Hindlimb muscle (tissue), 1 donor: ENCODE measurements at regions not wholly inside any gene's neighbourhood (a gene's known extent, or its start where the extent isn't known, plus 50 kb on each side); places are given as distances from the start of the nearest gene placed in this dataset.
"Not testable (repeated sequence)": the region's sequence is repeated elsewhere in the genome, so short reads cannot be mapped to it uniquely, and the experiment has no call there.

Experiments used
- DNase-seq: peaks from one replicate; pipeline ENCODE4 v3.0.0-alpha.2; 2013

- DNase-seq: no peak
Measured at GRCh38 chr10:83994325-83994724, 145.0 kb upstream of the GHITM start.

DNA sequence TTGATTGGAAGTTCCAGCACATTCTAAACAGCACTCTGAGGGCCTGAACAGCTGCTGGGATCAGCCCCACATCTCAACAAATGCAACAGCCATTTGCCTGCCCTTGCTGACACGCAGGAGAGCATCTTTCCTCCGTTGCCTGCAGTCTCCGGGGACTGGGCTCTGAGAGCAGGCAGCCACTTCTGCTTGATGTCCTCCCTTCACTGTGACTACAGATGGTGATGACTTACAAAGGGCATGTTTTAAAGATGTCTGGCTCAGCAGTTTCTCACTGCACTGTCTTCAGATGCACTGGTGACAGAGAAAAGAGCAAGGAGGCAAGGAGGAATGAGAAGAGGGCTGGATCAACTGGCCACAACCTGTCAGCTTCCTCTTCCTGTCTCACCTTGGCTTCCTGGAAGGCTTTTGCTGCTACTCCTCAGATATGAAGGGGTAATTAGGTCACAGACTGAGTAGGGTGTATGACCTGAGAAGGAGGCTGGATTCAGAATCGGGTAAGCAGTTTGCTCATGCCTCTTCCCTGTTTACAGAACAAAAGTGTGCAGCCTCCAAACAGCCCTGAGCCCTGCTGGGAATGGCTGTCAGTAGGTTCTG is 143.5 kb upstream of the GHITM start:
- DNase-seq: no peak

- DNase-seq: no peak
Measured at GRCh38 chr10:84004221-84004620, 135.1 kb upstream of the GHITM start.

DNA sequence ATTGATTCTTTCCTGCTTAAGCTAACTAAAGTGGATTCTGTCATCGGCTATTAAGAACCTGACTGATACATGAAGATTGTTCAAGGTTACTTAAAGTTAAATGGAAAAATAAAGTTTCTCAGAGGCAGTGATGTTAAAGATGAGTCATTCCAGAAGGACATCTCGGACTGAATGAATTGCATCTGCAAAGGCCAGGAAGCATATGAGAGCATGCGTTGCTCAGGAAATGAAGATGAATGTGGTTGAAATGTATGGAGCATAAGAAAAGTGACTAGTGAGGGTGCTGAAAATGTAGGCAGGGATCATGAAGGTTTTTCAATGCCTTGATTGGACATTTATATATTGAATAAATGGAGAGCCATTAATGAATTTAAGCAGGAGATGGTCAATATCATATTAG is 133.9 kb upstream of the GHITM start:
- no peak for DNase-seq

- no peak for DNase-seq
Measured at GRCh38 chr10:84007482-84007881, 131.8 kb upstream of the GHITM start.

DNA sequence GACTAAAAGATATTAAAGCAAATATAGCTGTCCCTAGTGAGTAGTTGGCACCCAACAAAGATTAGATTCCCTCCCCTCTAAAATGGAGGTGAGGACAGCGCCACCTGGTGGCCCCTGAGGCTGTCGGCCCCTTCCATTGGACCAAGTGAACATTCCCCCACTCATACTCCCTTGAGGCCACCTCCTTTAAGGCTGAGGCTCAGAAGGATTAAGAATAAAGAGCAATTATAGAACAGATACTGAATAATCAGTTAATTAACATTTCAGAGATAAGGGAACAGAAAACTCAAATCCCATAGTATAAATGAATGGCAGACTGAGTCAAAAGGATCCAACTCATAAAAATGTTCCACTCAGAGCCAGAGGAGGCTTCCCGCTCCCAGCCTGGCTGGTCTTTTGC is 130.4 kb upstream of the GHITM start:
- DNase-seq: no peak

- DNase-seq: no peak
Measured at GRCh38 chr10:84012431-84012830, 126.9 kb upstream of the GHITM start.

DNA sequence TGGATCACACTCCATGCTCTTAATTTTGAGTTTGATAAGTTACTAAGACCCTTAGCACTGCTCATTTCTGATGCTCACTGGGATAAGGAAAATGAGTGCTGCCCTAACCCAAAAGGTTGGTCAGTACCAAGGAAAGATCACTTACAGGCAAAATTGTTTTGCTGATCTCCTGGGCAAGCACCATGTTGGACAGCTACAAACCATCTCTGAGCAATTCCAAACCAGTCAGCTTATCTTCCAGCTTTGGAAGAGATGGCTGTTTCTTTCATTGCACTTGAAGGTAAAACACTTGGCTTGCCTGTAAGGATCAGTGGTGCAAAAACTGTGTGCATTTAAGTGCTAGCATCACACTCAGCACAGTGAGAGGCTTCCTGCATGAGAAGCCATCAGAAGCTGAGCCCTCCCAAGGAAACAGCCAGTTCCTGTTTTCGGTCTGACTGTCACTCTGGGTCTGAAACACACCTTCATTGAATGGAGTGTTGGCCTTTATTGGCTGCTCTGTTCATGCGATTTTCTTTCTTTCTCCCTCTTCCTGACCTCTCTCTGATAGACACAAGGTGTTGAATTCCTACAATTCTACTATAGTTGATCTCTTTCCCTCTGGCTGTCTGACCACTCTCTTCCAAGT is 126.4 kb upstream of the GHITM start:
- no peak for DNase-seq

DNA sequence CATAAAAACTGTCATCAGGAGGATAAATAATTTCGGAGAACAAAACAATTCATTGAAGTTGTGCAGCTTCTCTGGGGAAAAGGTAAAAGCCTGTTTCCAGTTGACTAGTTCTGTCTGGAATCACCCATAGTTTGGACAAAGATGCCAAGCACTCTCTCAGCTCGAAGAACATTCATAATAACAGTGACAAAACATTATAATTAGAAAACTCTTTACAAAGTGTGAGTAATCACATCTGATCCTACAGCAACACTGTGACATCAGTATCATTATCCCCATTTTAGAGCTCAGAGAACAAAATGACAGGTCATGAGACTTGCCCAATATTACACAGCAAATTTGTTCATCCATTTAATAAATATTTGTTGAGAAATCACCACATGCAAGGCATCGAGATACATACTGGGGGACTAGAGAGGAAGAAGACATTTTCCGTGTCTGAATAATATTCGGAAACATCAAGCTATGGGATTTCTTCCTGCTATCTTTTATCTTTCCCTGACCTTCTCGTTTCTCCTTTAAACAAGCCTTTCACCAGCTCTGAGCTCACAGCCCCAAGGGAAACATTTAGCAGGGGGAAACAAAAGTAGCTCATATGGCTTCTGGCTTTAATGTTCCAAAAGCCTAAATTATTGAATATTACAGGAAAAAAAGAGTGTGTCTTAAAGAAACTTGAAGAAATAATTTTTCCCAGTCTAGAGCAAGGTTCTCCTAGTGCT is 123.3 kb upstream of the GHITM start:
- no peak for DNase-seq

DNA sequence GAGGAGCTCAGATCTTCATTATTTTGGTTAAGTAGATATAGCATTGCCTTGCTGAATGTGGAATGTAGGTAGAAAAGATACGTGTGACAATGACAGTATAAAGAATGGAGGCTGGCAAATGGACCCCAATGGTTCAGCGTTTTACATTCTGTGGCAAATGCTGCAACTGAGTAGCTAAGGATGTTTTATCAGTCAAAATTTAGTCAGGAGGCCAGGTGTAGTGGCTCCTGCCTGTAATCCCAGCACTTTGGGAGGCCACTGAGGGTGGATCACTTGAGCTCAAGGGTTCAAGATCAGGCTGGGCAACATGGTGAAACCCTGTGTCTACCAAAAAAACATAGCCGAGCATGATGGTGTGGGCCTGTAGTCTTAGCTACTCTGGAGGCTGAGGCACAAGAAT is 120.5 kb upstream of the GHITM start:
- no peak for DNase-seq

DNA sequence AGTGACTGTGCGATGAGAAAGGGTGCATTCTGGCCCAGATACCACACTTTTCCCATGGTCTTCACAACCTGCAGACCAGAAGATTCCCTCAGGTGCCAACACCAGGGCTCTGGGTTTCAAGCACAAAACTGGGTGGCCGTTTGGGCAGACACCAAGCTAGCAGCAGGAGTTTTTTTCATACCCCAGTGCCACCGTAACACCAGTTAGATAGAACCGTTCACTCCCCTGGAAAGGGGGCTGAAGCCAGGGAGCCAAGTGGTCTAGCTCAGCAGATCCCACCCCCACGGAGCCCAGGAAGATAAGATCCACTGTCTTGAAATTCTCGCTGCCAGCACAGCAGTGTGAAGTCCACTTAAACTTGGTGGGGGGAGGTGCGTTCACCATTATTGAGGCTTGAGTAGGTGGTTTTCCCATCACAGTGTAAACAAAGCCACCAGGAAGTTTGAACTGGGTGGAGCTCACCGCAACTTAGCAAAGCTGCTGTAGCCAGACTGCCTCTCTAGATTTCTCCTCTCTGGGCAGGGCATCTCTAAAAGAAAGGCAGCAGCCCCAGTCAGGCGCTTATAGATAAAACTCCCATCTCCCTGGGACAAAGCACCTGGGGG is 119.4 kb upstream of the GHITM start:
- DNase-seq: not testable (repeated sequence)

GRCh38 chr10:84026821-84027257 is 112.5 kb upstream of the GHITM start:
- DNase-seq: no peak

GRCh38 chr10:84029840-84030239 is 109.5 kb upstream of the GHITM start:
- no peak for DNase-seq

- DNase-seq: no peak
Measured at GRCh38 chr10:84038035-84038434, 101.3 kb upstream of the GHITM start.

DNA sequence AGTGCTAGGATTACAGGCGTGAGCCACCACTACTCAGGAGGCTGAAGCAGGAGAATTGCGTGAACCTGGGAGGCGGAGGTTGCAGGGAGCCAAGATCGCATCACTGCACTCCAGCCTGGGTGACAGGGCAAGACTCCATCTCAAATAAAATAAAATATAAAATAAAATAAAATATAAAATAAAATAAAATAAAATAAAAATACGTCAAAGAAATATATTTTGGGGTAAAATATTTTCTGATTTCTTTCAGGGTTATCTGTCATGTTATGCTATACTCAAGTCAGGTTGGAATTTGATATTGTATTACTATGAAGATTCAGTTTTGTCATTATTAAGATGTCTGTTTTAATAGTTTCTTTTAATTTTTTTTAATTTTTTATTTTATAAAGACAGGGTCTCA is 99.4 kb upstream of the GHITM start:
- no peak for DNase-seq

DNA sequence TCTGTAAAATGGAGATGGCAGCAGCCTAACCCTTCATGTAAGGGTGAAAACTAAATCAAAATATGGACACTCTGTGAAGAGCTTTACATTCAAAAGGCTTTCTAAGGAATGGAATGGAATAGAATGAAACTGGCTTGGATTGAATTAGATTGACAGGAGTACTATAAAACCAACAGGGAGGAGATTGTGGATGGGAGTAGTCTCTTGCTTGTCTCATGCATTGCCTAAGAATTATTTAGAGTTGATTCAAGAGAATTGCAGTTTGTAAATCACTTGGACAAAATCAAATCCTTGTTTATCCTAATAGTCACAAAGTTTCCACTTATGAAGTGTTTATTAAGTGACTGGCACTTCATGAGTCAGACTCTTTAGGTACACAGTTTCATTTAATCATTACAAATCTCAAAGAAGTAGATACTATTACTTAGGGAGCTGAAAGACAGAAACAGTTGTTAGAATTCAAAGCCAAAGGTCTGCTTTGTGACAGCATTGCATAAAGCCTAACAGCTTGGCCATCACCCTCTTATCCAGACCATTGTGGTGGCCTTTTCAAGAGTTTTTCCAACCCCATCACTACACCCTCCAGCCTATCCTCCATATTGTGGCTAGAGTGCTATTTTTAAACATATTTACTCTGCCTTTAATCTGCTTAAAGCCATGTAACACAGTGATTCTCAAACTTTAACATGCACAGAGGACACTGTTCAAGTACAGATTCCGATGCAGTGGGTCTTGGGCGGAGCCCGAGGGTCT is 91.9 kb upstream of the GHITM start:
- DNase-seq: no peak

- DNase-seq: no peak
Measured at GRCh38 chr10:84049645-84050011, 89.7 kb upstream of the GHITM start.

DNA sequence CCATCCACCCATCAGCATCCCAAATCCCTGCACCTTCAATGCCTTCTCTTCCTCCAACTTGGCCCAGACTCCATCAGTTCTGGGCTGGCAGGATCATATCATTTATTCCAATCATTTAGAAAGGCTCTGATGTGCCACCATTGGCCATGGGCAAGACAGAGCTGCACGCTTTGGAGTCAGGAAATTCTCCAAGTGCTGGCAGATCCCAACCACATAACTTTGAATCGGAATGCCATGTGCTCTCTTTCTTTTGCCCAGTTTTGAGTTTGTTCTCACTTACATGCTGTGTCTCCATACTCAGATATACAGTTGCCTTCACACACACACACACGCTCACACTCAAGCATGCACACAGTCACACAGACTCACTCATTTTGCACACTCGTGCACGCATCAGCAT is 85.7 kb upstream of the GHITM start:
- no peak for DNase-seq

DNA sequence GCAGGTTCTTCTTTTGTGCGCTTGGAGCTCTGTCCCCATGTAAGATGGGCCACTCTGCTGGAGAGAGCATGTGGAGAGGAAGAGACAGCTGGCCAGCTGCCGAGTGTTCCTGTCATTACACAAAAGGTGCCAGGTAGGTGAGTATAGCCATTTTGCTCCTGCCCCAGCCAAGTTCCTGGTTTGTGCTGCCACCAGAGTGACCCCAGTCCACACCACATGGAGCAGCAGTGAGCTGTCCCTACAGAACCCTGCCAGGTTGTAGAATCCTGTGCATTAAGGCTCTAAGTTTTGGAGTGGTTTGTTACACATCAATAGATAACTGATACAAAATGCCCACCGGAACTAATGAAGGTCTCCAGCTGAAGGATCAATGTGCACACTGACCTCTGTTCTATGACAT is 84.6 kb upstream of the GHITM start:
- no peak for DNase-seq

- no peak for DNase-seq
Measured at GRCh38 chr10:84059526-84059925, 79.8 kb upstream of the GHITM start.

DNA sequence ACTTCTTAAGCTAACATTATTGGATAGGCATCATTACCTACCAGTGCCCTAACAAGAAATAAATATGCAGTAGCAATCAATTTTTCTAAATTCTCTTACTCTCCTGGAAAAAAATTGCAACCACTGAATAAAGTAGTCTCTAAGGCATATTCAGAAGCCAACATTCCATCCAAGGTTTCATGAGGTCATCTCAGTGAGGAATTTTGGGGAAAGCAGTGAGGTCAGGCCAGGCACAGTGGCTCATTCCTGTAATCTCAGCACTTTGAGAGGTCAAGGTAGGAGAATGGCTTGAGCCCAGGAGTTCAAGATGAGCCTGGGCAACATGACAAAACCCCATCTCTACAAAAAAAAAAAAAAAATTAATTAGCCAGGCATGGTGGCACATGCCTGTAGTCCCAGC is 75.9 kb upstream of the GHITM start:
- no peak for DNase-seq

DNA sequence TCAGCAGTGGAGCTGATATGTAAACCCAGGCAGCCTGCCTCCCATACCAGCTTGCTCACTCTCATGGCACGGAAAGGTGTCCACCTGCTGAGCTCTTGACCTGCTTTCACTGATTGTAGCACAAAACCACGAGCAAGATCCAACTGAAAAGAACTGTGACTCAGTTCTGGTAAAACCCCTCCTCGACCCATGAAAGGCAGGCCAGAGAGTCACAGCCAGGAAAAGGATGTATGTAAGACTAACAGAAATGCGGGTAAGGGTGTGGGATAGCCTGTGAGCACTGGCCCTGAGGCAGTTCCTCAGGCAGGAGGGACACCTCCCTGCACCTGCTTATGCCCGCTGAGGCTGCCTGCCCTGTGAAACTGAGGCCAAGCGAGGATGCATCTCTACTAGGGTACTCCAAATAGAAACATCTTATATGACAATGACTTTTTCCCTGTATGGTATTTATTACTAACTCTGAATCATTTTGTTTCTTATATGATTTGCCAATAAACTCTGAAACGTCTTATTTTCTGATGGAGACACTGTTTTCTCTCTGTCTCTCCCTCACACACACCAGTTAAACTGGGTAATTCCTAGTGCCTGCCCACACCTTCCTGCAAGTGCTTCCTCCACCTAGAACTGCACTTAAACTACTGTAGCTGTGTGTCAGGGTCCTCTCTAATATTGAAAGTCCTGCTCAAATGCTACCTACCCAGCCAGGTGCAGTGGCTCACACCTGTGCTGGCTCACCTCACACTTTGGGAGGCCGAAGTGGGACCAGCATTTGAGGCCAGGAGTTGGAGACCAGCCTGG is 73.3 kb upstream of the GHITM start:
- DNase-seq: no peak
